WTC11 (cell line): ENCODE measurements at regions not wholly inside any gene's neighbourhood (a gene's known extent, or its start where the extent isn't known, plus 50 kb on each side); places are given as distances from the start of the nearest gene placed in this dataset.
A peak's percentile ranks its signal among the peaks of the same experiment; 100 is the strongest.

Experiments used
- ATAC-seq: fragments of 200-7000 bp; cut with Tn5 transposase; 2 replicates; pipeline ENCODE4 v1.10.0; 2021; ENCODE audit warnings: mild to moderate bottlenecking, moderate library complexity
- CTCF ChIA-PET: fragments of 300-600 bp; sonication (Branson Sonifier 250); formaldehyde crosslinking; loops from one replicate; lab custom pipeline; 2021; ENCODE audit warnings: antibody characterized with exemption; lab: Charles Lee
- POLR2A ChIA-PET: fragments of 350-600 bp; sonication (Branson Sonifier 250); formaldehyde crosslinking; loops from one replicate; lab custom pipeline; 2021; ENCODE audit warnings: antibody characterized with exemption; lab: Charles Lee
- DNase-seq: peaks from one replicate; pipeline ENCODE4 v3.0.0; 2021; ENCODE audit warnings: low spot score
- H3K27ac Mint-ChIP-seq: 2 replicates; pipeline ENCODE4 v1.8.0; 2021; ENCODE audit warnings: mixed read lengths
- H3K27me3 Mint-ChIP-seq: 2 replicates; pipeline ENCODE4 v1.8.0; 2021; ENCODE audit warnings: low read depth, mild to moderate bottlenecking, moderate library complexity, mixed read lengths
- H3K36me3 Mint-ChIP-seq: 2 replicates; pipeline ENCODE4 v1.8.0; 2021; ENCODE audit warnings: mixed read lengths
- H3K4me1 Mint-ChIP-seq: 2 replicates; pipeline ENCODE4 v1.8.0; 2022; ENCODE audit warnings: mixed read lengths
- H3K4me3 Mint-ChIP-seq: 2 replicates; pipeline ENCODE4 v1.8.0; 2021; ENCODE audit warnings: mild to moderate bottlenecking, moderate library complexity, mixed read lengths
- H3K9me3 Mint-ChIP-seq: 2 replicates; pipeline ENCODE4 v1.8.0; 2021; ENCODE audit warnings: mixed read lengths
- ATF3 ChIP-seq: sonication (generic); formaldehyde crosslinking; conservative IDR thresholded peaks from 2 replicates; pipeline ENCODE4 v1.8.1; 2022; ENCODE audit warnings: mild to moderate bottlenecking, missing genetic modification reagents
- ATF6 ChIP-seq: sonication (generic); formaldehyde crosslinking; IDR thresholded peaks from 2 replicates; pipeline ENCODE4 v1.8.1; 2023; ENCODE audit warnings: mild to moderate bottlenecking, missing genetic modification reagents
- CDX4 ChIP-seq: fragments of 250-450 bp; sonication (Bioruptor Pico); IDR thresholded peaks from 2 replicates; pipeline ENCODE4 v1.9.0; 2021; ENCODE audit warnings: moderate library complexity, mild to moderate bottlenecking, inconsistent platforms, borderline replicate concordance
- CTCF ChIP-seq: fragments of 200-600 bp; IDR thresholded peaks from 2 replicates; pipeline ENCODE4 v1.8.0; 2022; ENCODE audit warnings: antibody characterized with exemption
- E2F4 ChIP-seq: sonication (generic); formaldehyde crosslinking; IDR thresholded peaks from 2 replicates; pipeline ENCODE4 v1.8.1; 2022; ENCODE audit warnings: low read depth, mild to moderate bottlenecking, moderate library complexity, missing genetic modification reagents, borderline replicate concordance
- ERG ChIP-seq: fragments of 250-450 bp; sonication (Bioruptor Pico); IDR thresholded peaks from 2 replicates; pipeline ENCODE4 v1.8.0; 2021; ENCODE audit warnings: mild to moderate bottlenecking
- GABPB1 ChIP-seq: sonication (generic); formaldehyde crosslinking; IDR thresholded peaks from 2 replicates; pipeline ENCODE4 v1.8.1; 2023; ENCODE audit warnings: mild to moderate bottlenecking, missing genetic modification reagents
- GTF2I ChIP-seq: fragments of 250-450 bp; sonication (Bioruptor Pico); conservative IDR thresholded peaks from 2 replicates; pipeline ENCODE4 v1.4.0; 2021; ENCODE audit warnings: mild to moderate bottlenecking
- SMAD4 ChIP-seq: sonication (generic); formaldehyde crosslinking; IDR thresholded peaks from 2 replicates; pipeline ENCODE4 v1.8.0; 2022; ENCODE audit warnings: mild to moderate bottlenecking, missing genetic modification reagents
- STAT6 ChIP-seq: sonication (generic); formaldehyde crosslinking; conservative IDR thresholded peaks from 2 replicates; pipeline ENCODE4 v1.8.1; 2023; ENCODE audit warnings: mild to moderate bottlenecking, low read depth, missing genetic modification reagents, moderate library complexity
- ZNF425 ChIP-seq: fragments of 250-450 bp; sonication (Bioruptor Pico); conservative IDR thresholded peaks from 2 replicates; pipeline ENCODE4 v1.9.0; 2021; ENCODE audit warnings: mild to moderate bottlenecking

GRCh38 chr6:47097092-47097945 lies 55.2 kb upstream of the ADGRF1 start:
- ChIA-PET POLR2A (interaction anchor here (0.6 kb wide), 1 partner anchor 116 kb away, joined by 5 read pairs; no protein-coding TSS in a partner anchor), CTCF (interaction anchor here (0.6 to 1.9 kb wide), 15 partner anchors 9 to 272 kb away, joined by 3 to 9 read pairs (median 4); no protein-coding TSS in a partner anchor)
- no peak overlapping the region for H3K27ac Mint-ChIP-seq

More at GRCh38 chr6:47097092-47097945, 55.2 kb upstream of the ADGRF1 start:
- no peak overlapping the region for H3K4me3 Mint-ChIP-seq
- TF ChIP-seq ERG (no peak), CTCF (peak; percentile 30; the same call in 1 of the 2 replicates), SMAD4 (CRISPR knock-in tag) (no peak), GABPB1 (CRISPR knock-in tag) (peak; percentile 49; the same call in 1 of the 2 replicates), STAT6 (CRISPR knock-in tag) (no peak), ATF3 (CRISPR knock-in tag) (no peak), E2F4 (CRISPR knock-in tag) (no peak), CDX4 (CRISPR knock-in tag) (no peak), GTF2I (CRISPR knock-in tag) (no peak), ZNF425 (CRISPR knock-in tag) (no peak), ATF6 (CRISPR knock-in tag) (no peak)
- peaks cover 12% of the 10 kb centered on the region for H3K4me1 Mint-ChIP-seq
- peak; percentile 58 for DNase-seq
- no peaks in the 10 kb centered on the region for H3K36me3 Mint-ChIP-seq
- peaks cover 4% of the 10 kb centered on the region for H3K9me3 Mint-ChIP-seq
- ATAC-seq, result peak; percentile 89
- no peaks in the 10 kb centered on the region for H3K27me3 Mint-ChIP-seq
